Nephron progenitor cell (in vitro differentiated cells): ENCODE measurements at regions not wholly inside any gene's neighbourhood (a gene's known extent, or its start where the extent isn't known, plus 50 kb on each side); places are given as distances from the start of the nearest gene placed in this dataset.

ENCODE experiments used
- DNase-seq: peaks from one replicate; pipeline ENCODE4 v3.0.0; 2021
- H3K27ac Mint-ChIP-seq: 2 replicates; pipeline ENCODE4 v1.8.0; 2021; ENCODE audit warnings: mild to moderate bottlenecking, moderate library complexity, mixed read lengths
- H3K27me3 Mint-ChIP-seq: 2 replicates; pipeline ENCODE4 v1.8.0; 2021; ENCODE audit warnings: mild to moderate bottlenecking, low read depth, mixed read lengths; ENCODE audit not compliant: poor library complexity
- H3K36me3 Mint-ChIP-seq: 2 replicates; pipeline ENCODE4 v1.8.0; 2021; ENCODE audit warnings: low read depth, mixed read lengths
- H3K4me1 Mint-ChIP-seq: 2 replicates; pipeline ENCODE4 v1.8.0; 2021; ENCODE audit warnings: mixed read lengths
- H3K4me3 Mint-ChIP-seq: 2 replicates; pipeline ENCODE4 v1.8.0; 2021; ENCODE audit warnings: mild to moderate bottlenecking, moderate library complexity, mixed read lengths
- H3K9me3 Mint-ChIP-seq: 2 replicates; pipeline ENCODE4 v1.8.0; 2021; ENCODE audit warnings: mild to moderate bottlenecking, moderate library complexity, mixed read lengths
- TF ChIP-seq, protein P1 (sequence below): fragments of 200-600 bp; sonication (generic); IDR thresholded peaks from 2 replicates; pipeline ENCODE4 v1.5.0; 2021; ENCODE audit warnings: antibody characterized with exemption

DNA sequence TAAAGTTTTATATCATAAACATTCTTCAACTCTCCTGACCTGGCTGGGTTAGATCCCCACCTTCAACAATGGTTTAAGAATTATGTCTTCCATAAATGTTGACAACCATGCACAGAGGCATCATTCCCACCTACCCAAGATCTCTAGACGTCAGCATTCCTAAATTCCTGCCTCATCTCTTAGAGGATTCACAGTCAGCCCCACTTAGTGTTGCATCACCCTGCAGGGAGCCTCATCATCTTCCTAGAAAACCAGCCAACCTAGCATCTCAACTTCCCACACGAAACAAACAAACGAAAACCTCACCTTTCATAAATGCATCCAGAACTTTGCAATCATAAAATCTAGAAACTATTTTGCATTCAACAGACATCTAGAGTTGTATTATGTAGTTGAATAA lies 816.1 kb upstream of the C9orf72 start:
- H3K36me3 Mint-ChIP-seq: no peaks in the 10 kb centered on the region
- H3K27ac Mint-ChIP-seq: no peak overlapping the region
- H3K4me1 Mint-ChIP-seq: no peaks in the 10 kb centered on the region

DNA sequence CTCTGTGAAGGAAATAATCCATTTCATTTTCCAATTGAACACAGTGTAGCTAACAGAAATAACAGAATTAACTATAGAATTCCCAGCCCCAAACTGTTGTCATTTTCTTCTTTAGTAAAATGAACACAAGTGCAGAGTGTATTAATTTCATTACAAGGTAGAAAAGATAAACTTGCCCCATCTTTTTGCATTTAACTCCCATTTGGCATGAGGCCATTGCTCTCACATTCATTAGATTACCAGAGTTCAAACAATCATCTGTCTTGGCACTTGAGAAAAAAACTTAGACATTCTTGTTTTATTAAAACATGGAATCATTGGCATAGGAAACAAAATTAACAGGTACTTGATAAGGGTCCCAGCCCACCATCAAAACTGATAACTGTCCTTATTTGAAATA lies 821.5 kb upstream of the C9orf72 start:
- Mint-ChIP-seq H3K27ac (no peak overlapping the region), H3K4me1 (no peaks in the 10 kb centered on the region), H3K36me3 (no peaks in the 10 kb centered on the region), H3K27me3 (no peaks in the 10 kb centered on the region), H3K4me3 (no peak overlapping the region), H3K9me3 (no peaks in the 10 kb centered on the region)
- TF ChIP-seq, protein P1, sequence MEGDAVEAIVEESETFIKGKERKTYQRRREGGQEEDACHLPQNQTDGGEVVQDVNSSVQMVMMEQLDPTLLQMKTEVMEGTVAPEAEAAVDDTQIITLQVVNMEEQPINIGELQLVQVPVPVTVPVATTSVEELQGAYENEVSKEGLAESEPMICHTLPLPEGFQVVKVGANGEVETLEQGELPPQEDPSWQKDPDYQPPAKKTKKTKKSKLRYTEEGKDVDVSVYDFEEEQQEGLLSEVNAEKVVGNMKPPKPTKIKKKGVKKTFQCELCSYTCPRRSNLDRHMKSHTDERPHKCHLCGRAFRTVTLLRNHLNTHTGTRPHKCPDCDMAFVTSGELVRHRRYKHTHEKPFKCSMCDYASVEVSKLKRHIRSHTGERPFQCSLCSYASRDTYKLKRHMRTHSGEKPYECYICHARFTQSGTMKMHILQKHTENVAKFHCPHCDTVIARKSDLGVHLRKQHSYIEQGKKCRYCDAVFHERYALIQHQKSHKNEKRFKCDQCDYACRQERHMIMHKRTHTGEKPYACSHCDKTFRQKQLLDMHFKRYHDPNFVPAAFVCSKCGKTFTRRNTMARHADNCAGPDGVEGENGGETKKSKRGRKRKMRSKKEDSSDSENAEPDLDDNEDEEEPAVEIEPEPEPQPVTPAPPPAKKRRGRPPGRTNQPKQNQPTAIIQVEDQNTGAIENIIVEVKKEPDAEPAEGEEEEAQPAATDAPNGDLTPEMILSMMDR: no peak
- DNase-seq: no peak

More for the DNA sequence above, 816.1 kb upstream of the C9orf72 start:
- H3K4me3 Mint-ChIP-seq: no peak overlapping the region
- TF ChIP-seq, protein P1: no peak
- H3K27me3 Mint-ChIP-seq: no peaks in the 10 kb centered on the region
- H3K9me3 Mint-ChIP-seq: peaks cover 4% of the 10 kb centered on the region
- DNase-seq: no peak

DNA sequence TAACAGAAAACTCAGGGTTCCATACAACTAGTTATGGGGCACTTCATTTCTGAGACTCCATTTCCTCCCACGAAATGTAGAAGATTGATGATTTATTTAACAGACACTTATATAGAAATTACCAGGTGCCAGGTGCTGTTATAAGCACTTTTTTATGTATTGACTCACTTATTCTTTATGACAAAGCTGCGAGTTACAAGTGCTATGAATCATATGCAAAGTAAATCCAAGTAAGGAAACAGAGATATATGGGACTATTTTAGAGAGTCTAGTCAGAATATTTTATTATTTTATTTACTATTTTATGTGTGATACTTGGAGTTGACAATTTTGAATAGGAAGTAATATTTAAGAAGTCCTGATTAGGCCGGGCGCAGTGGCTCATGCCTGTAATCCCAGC lies 822.8 kb upstream of the C9orf72 start:
- no peaks in the 10 kb centered on the region for H3K36me3 Mint-ChIP-seq
- H3K4me3 Mint-ChIP-seq: no peak overlapping the region
- no peaks in the 10 kb centered on the region for H3K9me3 Mint-ChIP-seq
- H3K27ac Mint-ChIP-seq: no peak overlapping the region
- TF ChIP-seq, protein P1: no peak
- H3K4me1 Mint-ChIP-seq: no peaks in the 10 kb centered on the region
- no peak for DNase-seq
- no peaks in the 10 kb centered on the region for H3K27me3 Mint-ChIP-seq

DNA sequence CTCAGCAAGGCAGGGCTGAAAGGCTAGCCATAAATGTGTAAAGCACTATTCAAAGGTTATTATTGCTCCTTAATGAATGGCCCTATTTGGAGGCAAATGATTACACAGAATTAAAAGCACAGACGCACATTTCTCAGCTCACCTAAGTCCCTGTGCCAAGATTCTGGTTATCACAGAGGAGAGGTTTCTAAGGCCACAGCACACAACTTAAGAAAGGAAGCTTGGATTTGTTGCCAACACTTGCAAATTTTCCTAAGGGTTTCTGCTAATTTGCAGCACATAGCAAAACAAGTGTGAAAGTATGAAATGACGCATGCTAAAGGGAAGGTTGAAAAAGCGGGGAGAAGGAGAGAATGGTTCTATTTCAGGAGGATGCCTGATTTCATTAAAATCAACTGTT lies 834.1 kb upstream of the C9orf72 start:
- Mint-ChIP-seq H3K4me1 (no peaks in the 10 kb centered on the region), H3K36me3 (no peaks in the 10 kb centered on the region), H3K9me3 (no peaks in the 10 kb centered on the region), H3K27ac (no peak overlapping the region), H3K27me3 (peaks cover 4% of the 10 kb centered on the region), H3K4me3 (no peak overlapping the region)
- DNase-seq: no peak
- TF ChIP-seq, protein P1: no peak

DNA sequence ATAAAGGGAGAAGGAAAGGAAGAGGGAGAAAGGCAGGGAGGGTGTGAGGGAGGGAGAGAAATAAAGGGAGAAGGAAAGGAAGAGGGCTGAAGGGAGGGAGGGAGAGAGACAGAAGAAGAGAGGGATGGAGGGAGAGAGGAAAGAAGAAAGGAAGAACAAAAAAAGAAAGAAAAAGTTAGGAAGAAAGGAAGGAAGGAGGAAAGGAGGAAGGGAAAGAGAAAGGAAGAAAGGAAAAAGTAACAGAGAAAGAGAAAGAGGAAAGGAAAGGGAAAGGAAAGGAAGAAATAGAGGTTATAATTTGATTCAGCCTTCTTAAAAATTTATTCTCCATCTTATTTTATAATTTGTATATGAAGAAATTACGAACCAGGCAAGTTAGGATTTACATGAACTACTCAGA lies 836.6 kb upstream of the C9orf72 start:
- TF ChIP-seq, protein P1: no peak
- H3K9me3 Mint-ChIP-seq: no peaks in the 10 kb centered on the region
- H3K27ac Mint-ChIP-seq: no peak overlapping the region
- H3K27me3 Mint-ChIP-seq: peaks cover 4% of the 10 kb centered on the region
- no peaks in the 10 kb centered on the region for H3K36me3 Mint-ChIP-seq
- no peaks in the 10 kb centered on the region for H3K4me1 Mint-ChIP-seq
- H3K4me3 Mint-ChIP-seq: no peak overlapping the region
- no peak for DNase-seq

DNA sequence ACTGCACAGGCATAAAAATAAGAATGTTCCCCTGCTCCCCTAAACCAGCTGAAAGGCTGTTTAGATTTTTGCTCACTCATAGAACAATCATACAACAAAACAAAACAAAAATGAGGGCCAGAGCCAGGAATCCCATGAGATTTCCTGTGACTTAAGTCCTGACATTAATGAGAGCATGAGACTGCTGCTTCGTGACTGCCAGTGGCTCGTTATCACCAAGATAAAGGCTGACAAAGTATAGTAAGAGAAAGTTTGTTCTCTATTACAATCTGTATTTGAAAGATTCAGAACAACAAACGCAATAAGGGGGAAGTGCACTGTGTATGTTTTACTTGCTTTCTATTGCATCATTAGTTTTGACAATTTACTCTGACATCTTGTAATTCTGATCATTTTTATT lies 837.1 kb upstream of the C9orf72 start:
- Mint-ChIP-seq H3K4me1 (no peaks in the 10 kb centered on the region), H3K27ac (no peak overlapping the region), H3K4me3 (no peak overlapping the region), H3K36me3 (no peaks in the 10 kb centered on the region), H3K9me3 (no peaks in the 10 kb centered on the region), H3K27me3 (peaks cover 4% of the 10 kb centered on the region)
- TF ChIP-seq, protein P1: no peak
- DNase-seq: no peak
